Activated T-cell treated with anti-CD3 and anti-CD28 coated beads, Interleukin-2, amount 50 U/mL, for 4 hours (primary cell): ENCODE measurements at regions not wholly inside any gene's neighbourhood (a gene's known extent, or its start where the extent isn't known, plus 50 kb on each side); places are given as distances from the start of the nearest gene placed in this dataset.
A peak's percentile ranks its signal among the peaks of the same experiment; 100 is the strongest.

ENCODE experiments used
- ATAC-seq, 2 donors: fragments of 200-7000 bp; cut with Tn5 transposase; one replicate each; pipeline ENCODE4 v1.10.0; 2021
- DNase-seq: peaks from one replicate; pipeline ENCODE4 v3.0.0-alpha.2; 2020
- H3K27me3 Mint-ChIP-seq: one replicate; pipeline ENCODE4 v1.8.0; 2021; ENCODE audit warnings: low read depth, mixed read lengths
- H3K36me3 Mint-ChIP-seq: one replicate; pipeline ENCODE4 v1.8.0; 2022; ENCODE audit warnings: mixed read lengths; ENCODE audit not compliant: insufficient read depth
- H3K4me1 Mint-ChIP-seq: one replicate; pipeline ENCODE4 v1.8.0; 2021; ENCODE audit warnings: low read depth, mixed read lengths
- H3K4me3 Mint-ChIP-seq: one replicate; pipeline ENCODE4 v1.8.0; 2021; ENCODE audit warnings: mild to moderate bottlenecking, moderate library complexity, mixed read lengths
- H3K9me3 Mint-ChIP-seq: one replicate; pipeline ENCODE4 v1.8.0; 2021; ENCODE audit warnings: mixed read lengths

GRCh38 chr4:184575306-184575705 lies 73.9 kb downstream of the CASP3 start:
- peak; percentile 54 to 66 for ATAC-seq
- H3K36me3 Mint-ChIP-seq, result no peaks in the 10 kb centered on the region
- no peak overlapping the region for H3K4me3 Mint-ChIP-seq
- no peak for DNase-seq
- H3K4me1 Mint-ChIP-seq, result peaks cover 17% of the 10 kb centered on the region
- peaks cover 7% of the 10 kb centered on the region for H3K9me3 Mint-ChIP-seq
- no peaks in the 10 kb centered on the region for H3K27me3 Mint-ChIP-seq

DNA sequence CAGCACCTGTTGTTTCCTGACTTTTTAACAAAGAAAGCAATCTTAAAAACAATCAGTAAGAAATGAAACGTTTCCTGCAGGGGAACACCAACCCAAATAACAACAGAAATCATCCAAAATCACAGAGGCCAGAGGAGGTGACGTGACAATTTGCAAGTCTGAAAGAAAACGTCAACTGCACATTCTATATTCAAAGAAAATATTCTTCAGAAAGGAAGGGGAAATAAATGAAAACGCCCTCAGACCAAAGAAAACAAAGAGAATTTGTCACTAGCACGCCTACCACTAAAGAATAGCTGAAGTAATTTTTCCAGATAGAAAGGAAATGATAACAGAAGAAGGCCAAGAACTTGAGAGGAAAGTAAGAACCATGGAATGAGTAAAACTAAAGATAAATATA lies 74.4 kb downstream of the CASP3 start:
- peaks cover 17% of the 10 kb centered on the region for H3K4me1 Mint-ChIP-seq
- no peaks in the 10 kb centered on the region for H3K27me3 Mint-ChIP-seq
- peaks cover 5% of the 10 kb centered on the region for H3K9me3 Mint-ChIP-seq
- no peak for DNase-seq
- ATAC-seq, result peak; percentile 70
- peak overlapping the region; percentile 16 for H3K4me3 Mint-ChIP-seq
- H3K36me3 Mint-ChIP-seq, result no peaks in the 10 kb centered on the region

- no peaks in the 10 kb centered on the region for H3K9me3 Mint-ChIP-seq
- no peaks in the 10 kb centered on the region for H3K36me3 Mint-ChIP-seq
- peaks cover 17% of the 10 kb centered on the region for H3K4me1 Mint-ChIP-seq
- H3K4me3 Mint-ChIP-seq, result peak overlapping the region; percentile 31
- peak; percentile 48 to 52 for ATAC-seq
- no peaks in the 10 kb centered on the region for H3K27me3 Mint-ChIP-seq
- no peak for DNase-seq
Observed at GRCh38 chr4:184573701-184574100, 75.5 kb downstream of the CASP3 start.

- no peaks in the 10 kb centered on the region for H3K36me3 Mint-ChIP-seq
- H3K4me1 Mint-ChIP-seq, result peaks cover 6% of the 10 kb centered on the region
- DNase-seq, result no peak
- no peaks in the 10 kb centered on the region for H3K27me3 Mint-ChIP-seq
- no peak overlapping the region for H3K4me3 Mint-ChIP-seq
- ATAC-seq, result no peak
- H3K9me3 Mint-ChIP-seq, result no peaks in the 10 kb centered on the region
Observed at GRCh38 chr4:184568770-184569169, 80.5 kb downstream of the CASP3 start.

GRCh38 chr4:184563621-184564020 lies 85.6 kb downstream of the CASP3 start:
- DNase-seq (no peak), ATAC-seq (no peak)
- Mint-ChIP-seq H3K36me3 (no peaks in the 10 kb centered on the region), H3K27me3 (no peaks in the 10 kb centered on the region), H3K4me1 (peaks cover 1% of the 10 kb centered on the region), H3K9me3 (no peaks in the 10 kb centered on the region), H3K4me3 (no peak overlapping the region)

DNA sequence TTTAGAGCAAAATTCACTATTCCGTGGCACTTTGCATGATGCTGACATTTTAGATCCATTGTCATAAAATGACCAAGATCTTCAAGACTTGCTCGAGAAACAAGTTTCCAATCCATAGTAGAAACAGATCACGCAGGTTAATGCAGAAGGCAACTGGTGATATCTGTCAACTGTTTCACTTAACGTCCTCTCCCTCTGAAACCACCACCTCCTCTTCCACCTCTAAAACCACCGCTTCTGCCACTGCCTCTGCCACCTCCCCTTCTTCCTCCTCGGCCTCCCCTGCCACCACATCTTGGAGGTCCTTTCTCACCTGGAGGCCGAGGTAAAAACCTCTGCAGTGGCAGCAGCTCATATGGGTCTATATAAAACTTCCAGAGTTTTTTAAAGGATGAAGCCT lies 84.6 kb upstream of the IRF2 start:
- H3K27me3 Mint-ChIP-seq, result no peaks in the 10 kb centered on the region
- no peak overlapping the region for H3K4me3 Mint-ChIP-seq
- peaks cover 1% of the 10 kb centered on the region for H3K4me1 Mint-ChIP-seq
- H3K36me3 Mint-ChIP-seq, result no peaks in the 10 kb centered on the region
- no peak for DNase-seq
- no peaks in the 10 kb centered on the region for H3K9me3 Mint-ChIP-seq
- no peak for ATAC-seq

DNA sequence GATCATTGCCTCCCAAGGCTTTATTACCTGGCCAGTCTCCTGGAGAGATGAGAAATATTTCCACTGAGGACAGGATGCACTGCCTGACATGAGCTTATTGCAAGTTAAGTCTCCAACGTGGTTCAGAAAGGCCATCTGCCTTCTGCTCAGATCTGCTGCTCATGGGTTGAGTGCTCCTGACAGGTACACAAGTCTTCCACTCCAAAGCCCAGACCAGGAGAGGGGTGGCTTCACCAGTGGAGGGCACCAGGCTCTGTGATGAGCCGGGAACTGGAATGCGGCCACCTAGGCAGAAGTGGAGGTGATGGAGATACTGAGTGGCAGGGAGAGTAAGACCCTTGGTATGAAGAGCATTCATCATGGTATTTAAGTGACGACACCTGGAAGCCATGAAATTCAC lies 79.5 kb upstream of the IRF2 start:
- Mint-ChIP-seq H3K36me3 (no peaks in the 10 kb centered on the region), H3K4me1 (no peaks in the 10 kb centered on the region), H3K9me3 (no peaks in the 10 kb centered on the region), H3K4me3 (no peak overlapping the region), H3K27me3 (peaks cover under 1% of the 10 kb centered on the region)
- DNase-seq (no peak), ATAC-seq (no peak)

DNA sequence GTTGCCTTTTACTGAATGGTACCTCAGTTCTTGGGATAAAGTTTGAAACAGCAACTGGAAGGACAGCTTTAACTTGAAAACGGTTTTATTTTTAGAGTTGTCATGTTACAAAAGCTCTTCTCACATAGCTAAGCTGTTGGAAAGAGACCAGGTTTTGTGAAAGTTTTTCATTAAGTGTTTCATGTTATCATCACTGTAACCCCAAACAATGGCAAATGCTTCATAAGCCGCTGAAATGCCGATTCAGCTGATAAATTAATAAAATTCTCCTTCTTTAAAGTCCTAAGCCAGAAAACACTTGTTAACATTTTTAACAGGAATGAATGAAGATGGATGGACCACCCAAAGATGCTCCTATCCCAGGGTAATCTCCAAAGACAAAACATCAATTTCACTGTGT lies 76.1 kb upstream of the IRF2 start:
- no peak for DNase-seq
- Mint-ChIP-seq H3K4me3 (no peak overlapping the region), H3K27me3 (peaks cover 2% of the 10 kb centered on the region), H3K4me1 (peaks cover 2% of the 10 kb centered on the region), H3K9me3 (no peaks in the 10 kb centered on the region), H3K36me3 (no peaks in the 10 kb centered on the region)
- no peak for ATAC-seq

- DNase-seq (no peak), ATAC-seq (no peak)
- Mint-ChIP-seq H3K4me3 (no peak overlapping the region), H3K4me1 (peaks cover 2% of the 10 kb centered on the region), H3K36me3 (no peaks in the 10 kb centered on the region), H3K9me3 (no peaks in the 10 kb centered on the region), H3K27me3 (peaks cover 2% of the 10 kb centered on the region)
Observed at GRCh38 chr4:184548648-184549341, 74.4 kb upstream of the IRF2 start.

GRCh38 chr4:184548316-184548647 lies 73.9 kb upstream of the IRF2 start:
- Mint-ChIP-seq H3K36me3 (no peaks in the 10 kb centered on the region), H3K4me1 (peaks cover 2% of the 10 kb centered on the region), H3K27me3 (peaks cover 2% of the 10 kb centered on the region), H3K9me3 (no peaks in the 10 kb centered on the region), H3K4me3 (no peak overlapping the region)
- no peak for DNase-seq
- ATAC-seq, result no peak

- H3K4me3 Mint-ChIP-seq, result no peak overlapping the region
Observed at GRCh38 chr4:184544788-184545409, 70.5 kb upstream of the IRF2 start.

GRCh38 chr4:184541907-184542306 lies 67.6 kb upstream of the IRF2 start:
- ATAC-seq, result no peak
- no peaks in the 10 kb centered on the region for H3K9me3 Mint-ChIP-seq

More at GRCh38 chr4:184544788-184545409, 70.5 kb upstream of the IRF2 start:
- H3K4me1 Mint-ChIP-seq, result peaks cover 2% of the 10 kb centered on the region
- no peaks in the 10 kb centered on the region for H3K9me3 Mint-ChIP-seq
- no peak for ATAC-seq
- no peaks in the 10 kb centered on the region for H3K36me3 Mint-ChIP-seq
- peaks cover 2% of the 10 kb centered on the region for H3K27me3 Mint-ChIP-seq
- no peak for DNase-seq

DNA sequence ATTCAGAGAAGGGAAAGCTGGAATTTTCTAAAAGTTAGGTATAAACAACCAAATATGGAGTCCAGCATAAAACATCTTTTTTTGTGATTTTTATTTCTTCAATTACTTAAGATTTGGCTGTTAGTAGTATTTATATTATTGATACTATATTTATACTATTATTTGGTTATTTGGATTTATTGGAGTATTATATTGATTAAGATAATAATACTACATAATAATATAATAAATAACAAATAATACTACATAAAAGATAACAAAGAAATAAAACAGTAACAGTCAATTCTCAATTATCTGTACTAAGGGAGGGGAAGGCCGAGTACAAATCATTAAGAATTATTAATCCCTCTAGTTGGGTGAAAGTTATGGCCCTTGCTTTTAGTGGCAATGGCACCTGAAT lies 66.0 kb upstream of the IRF2 start:
- peaks cover 19% of the 10 kb centered on the region for H3K4me1 Mint-ChIP-seq
- H3K36me3 Mint-ChIP-seq, result no peaks in the 10 kb centered on the region
- DNase-seq, result no peak
- no peak overlapping the region for H3K4me3 Mint-ChIP-seq
- no peak for ATAC-seq
- H3K27me3 Mint-ChIP-seq, result no peaks in the 10 kb centered on the region
- no peaks in the 10 kb centered on the region for H3K9me3 Mint-ChIP-seq

More at GRCh38 chr4:184541907-184542306, 67.6 kb upstream of the IRF2 start:
- no peak for DNase-seq
- no peaks in the 10 kb centered on the region for H3K27me3 Mint-ChIP-seq
- H3K4me3 Mint-ChIP-seq, result no peak overlapping the region
- H3K36me3 Mint-ChIP-seq, result no peaks in the 10 kb centered on the region
- H3K4me1 Mint-ChIP-seq, result peaks cover 4% of the 10 kb centered on the region

DNA sequence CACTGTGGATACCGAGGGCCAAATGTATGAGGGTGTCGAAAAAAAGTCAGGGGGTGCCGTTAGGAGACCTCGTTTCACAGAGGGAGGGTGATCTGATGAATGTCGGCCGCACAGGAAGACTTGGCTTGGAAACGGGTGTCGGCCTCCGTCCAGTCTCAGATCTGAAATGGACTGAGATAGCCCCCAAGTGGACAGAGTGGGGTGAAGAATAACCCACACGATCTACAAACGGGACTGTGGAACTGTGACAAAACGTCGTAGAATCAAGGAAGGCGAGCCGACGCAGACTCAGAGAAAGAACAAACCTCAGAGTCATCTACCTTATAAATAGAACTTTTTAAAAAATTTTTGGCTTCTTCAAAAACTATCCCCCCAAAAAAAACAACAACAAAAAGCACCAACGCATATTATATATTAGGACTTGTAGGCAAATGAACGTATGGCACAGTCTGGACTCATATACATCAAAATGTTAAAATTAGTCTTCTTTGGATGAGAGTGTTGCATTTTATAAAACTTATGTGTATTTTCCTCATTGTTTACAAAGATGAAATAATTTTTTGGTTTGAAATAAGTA lies 63.8 kb upstream of the IRF2 start:
- H3K9me3 Mint-ChIP-seq, result no peaks in the 10 kb centered on the region
- DNase-seq, result peak; percentile 47
- H3K27me3 Mint-ChIP-seq, result no peaks in the 10 kb centered on the region
- peak; percentile 46 for ATAC-seq
- peaks cover 37% of the 10 kb centered on the region for H3K4me1 Mint-ChIP-seq
- H3K4me3 Mint-ChIP-seq, result peak overlapping the region; percentile 92
- no peaks in the 10 kb centered on the region for H3K36me3 Mint-ChIP-seq
